ENCODE measurements at regions not wholly inside any gene's neighbourhood (a gene's known extent, or its start where the extent isn't known, plus 50 kb on each side); places are given as distances from the start of the nearest gene placed in this dataset.

DNA sequence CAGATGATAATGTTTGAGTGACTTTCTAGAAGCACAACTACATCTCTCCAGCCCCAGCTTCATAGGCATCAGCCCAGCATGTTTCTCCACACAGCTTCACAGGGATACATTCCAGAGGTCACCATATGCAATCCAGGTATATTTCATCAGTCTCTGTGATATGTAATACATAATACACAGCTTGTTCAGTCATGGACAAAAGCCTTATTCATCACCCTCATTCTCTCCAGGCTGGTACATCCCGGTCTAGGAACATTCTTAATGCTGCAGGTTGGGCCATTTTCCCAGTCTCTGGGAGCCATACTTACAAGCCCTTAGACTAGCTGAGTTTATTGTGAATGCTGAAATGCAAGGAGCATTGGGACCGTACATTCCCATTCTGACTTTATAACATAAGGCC is 169.4 kb downstream of the TMEM200A start:
- H3K9me3 ChIP-seq, result peaks cover 7% of the 10 kb centered on the region
- DNase-seq (ENCODE audit: low spot score in 2 of 2), result no peak
- no peak overlapping the region for H3K4me3 ChIP-seq
- 81% methylated on average over 2 of the region's 2 CpGs for WGBS
- no peaks in the 10 kb centered on the region for H3K36me3 ChIP-seq
- no peak overlapping the region for H3K27ac ChIP-seq
- TF ChIP-seq EP300 (IDR thresholded peaks at IDR 0.05), result no peak
- no peak for TF ChIP-seq POLR2A (IDR thresholded peaks at IDR 0.05)
- TF ChIP-seq POLR2AphosphoS5 (IDR thresholded peaks at IDR 0.05), result no peak
- TF ChIP-seq, protein P1, sequence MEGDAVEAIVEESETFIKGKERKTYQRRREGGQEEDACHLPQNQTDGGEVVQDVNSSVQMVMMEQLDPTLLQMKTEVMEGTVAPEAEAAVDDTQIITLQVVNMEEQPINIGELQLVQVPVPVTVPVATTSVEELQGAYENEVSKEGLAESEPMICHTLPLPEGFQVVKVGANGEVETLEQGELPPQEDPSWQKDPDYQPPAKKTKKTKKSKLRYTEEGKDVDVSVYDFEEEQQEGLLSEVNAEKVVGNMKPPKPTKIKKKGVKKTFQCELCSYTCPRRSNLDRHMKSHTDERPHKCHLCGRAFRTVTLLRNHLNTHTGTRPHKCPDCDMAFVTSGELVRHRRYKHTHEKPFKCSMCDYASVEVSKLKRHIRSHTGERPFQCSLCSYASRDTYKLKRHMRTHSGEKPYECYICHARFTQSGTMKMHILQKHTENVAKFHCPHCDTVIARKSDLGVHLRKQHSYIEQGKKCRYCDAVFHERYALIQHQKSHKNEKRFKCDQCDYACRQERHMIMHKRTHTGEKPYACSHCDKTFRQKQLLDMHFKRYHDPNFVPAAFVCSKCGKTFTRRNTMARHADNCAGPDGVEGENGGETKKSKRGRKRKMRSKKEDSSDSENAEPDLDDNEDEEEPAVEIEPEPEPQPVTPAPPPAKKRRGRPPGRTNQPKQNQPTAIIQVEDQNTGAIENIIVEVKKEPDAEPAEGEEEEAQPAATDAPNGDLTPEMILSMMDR (IDR thresholded peaks at IDR 0.05), result no peak
- no peaks in the 10 kb centered on the region for H3K27me3 ChIP-seq
- no peaks in the 10 kb centered on the region for H3K4me1 ChIP-seq

DNA sequence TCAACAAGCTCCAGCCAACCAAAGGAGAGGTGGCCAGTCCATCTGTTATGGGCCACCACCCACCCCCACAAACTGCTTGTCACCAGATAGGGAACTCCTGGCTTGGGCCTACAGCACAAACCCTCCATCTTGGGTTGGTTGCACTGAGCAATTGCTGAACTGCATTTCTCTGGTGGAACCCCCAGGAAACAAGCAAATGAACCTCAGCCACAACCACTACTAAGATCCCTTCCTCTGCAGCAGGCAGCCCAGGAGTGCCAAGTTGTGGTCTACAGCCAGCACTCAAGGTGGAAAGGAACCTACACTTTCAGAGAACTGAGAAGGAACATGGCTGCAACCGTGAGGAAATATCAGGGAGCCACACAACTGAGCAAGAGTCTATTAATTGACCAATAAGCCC is 171.6 kb downstream of the TMEM200A start:
- peaks cover 7% of the 10 kb centered on the region for H3K9me3 ChIP-seq
- no peak for TF ChIP-seq EP300 (IDR thresholded peaks at IDR 0.05)
- TF ChIP-seq, protein P1 (IDR thresholded peaks at IDR 0.05), result no peak
- TF ChIP-seq POLR2A (IDR thresholded peaks at IDR 0.05), result no peak
- TF ChIP-seq POLR2AphosphoS5 (IDR thresholded peaks at IDR 0.05), result no peak
- H3K36me3 ChIP-seq, result no peaks in the 10 kb centered on the region
- H3K27me3 ChIP-seq, result no peaks in the 10 kb centered on the region
- no peak overlapping the region for H3K4me3 ChIP-seq
- H3K27ac ChIP-seq, result no peak overlapping the region
- no peak for DNase-seq (ENCODE audit: low spot score in 2 of 2)
- 88% methylated on average over 1 of the region's 1 CpG for WGBS
- H3K4me1 ChIP-seq, result no peaks in the 10 kb centered on the region

DNA sequence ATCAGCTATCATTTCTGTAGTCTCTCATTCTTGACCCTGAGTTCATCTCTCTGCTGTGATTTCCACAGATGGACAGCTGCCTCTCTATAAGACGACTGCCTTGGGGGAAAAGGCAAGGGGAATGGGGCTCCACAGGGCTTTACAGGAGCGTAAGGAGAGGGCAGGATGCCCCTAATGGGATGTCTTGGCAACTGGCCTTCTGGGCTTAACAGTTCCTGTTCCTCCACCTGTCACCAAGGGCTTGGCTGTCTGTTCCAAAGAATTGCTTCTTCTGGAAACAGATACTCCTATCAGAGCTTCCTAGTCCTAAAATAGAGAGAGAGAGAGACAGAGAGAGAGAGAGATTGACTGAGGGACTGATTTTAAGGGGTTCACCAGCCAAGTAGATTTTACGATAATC is 181.9 kb downstream of the TMEM200A start:
- Histone ChIP-seq H3K4me1 (no peaks in the 10 kb centered on the region), H3K27ac (no peak overlapping the region), H3K4me3 (no peak overlapping the region), H3K27me3 (no peaks in the 10 kb centered on the region), H3K36me3 (no peaks in the 10 kb centered on the region), H3K9me3 (no peaks in the 10 kb centered on the region)
- no peak for DNase-seq (ENCODE audit: low spot score in 2 of 2)
- 63% methylated on average over 3 of the region's 3 CpGs for WGBS
- TF ChIP-seq, protein P1 (IDR thresholded peaks at IDR 0.05), result no peak
- TF ChIP-seq EP300 (IDR thresholded peaks at IDR 0.05), result no peak
- TF ChIP-seq POLR2A (IDR thresholded peaks at IDR 0.05), result no peak
- no peak for TF ChIP-seq POLR2AphosphoS5 (IDR thresholded peaks at IDR 0.05)

DNA sequence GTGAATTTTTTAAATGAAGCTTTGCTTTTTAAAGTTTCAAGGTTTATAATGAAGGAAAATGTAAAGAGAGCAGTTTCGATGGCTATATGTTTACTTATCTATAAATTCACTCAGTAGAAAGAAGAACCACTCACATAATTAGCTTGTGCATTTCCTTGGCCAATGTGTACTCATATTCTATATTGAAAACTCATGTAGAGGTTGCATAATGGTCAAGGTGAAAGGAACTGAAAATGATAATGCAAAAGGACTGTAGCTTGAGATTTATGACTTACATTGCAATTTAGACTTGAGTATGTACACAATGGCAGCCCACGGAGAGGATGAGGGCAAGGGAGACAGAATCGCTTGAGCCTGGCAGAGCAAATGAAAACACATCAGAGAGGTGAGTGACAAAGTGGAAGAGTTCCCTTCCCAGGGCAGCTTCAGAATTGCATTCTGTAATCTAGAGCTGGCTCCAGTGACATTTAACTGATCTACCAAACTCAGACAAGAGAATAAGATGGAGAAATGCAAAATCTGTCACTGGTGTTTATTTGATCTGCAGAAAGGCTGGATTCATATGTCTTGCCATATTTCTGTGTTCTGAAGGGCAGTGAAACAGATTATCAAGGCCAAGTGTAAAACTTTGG is 191.8 kb downstream of the TMEM200A start:
- TF ChIP-seq EP300 (IDR thresholded peaks at IDR 0.05) (no peak), POLR2A (IDR thresholded peaks at IDR 0.05) (no peak), POLR2AphosphoS5 (IDR thresholded peaks at IDR 0.05) (no peak)
- TF ChIP-seq, protein P1 (IDR thresholded peaks at IDR 0.05), result no peak
- no peak for DNase-seq (ENCODE audit: low spot score in 2 of 2)
- WGBS, result 78% methylated on average over 3 of the region's 3 CpGs
- Histone ChIP-seq H3K4me3 (no peak overlapping the region), H3K36me3 (no peaks in the 10 kb centered on the region), H3K27ac (no peak overlapping the region), H3K9me3 (no peaks in the 10 kb centered on the region), H3K4me1 (no peaks in the 10 kb centered on the region), H3K27me3 (no peaks in the 10 kb centered on the region)

DNA sequence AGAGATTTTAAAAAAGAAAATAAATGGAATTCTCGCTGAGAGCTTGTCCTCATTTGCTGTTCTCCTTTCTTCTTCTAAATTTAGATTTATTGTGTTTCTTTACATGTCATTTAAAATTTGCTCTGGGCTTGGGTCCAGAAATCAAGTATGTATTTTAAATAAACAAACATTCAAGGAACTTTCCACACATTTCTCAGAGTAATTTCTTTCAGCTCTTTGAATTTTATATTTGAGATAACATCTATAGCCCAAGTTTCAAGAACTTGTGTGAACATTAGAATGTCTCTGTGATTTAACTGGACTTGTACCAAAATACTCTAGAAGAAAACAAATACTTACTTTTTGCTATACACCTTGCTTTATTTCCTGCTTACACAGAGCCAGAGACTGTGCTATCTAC is 192.3 kb downstream of the TMEM200A start:
- no peak for TF ChIP-seq POLR2AphosphoS5 (IDR thresholded peaks at IDR 0.05)
- no peak for TF ChIP-seq EP300 (IDR thresholded peaks at IDR 0.05)
- TF ChIP-seq POLR2A (IDR thresholded peaks at IDR 0.05), result no peak
- TF ChIP-seq, protein P1 (IDR thresholded peaks at IDR 0.05), result no peak
- 51% methylated on average over 1 of the region's 1 CpG for WGBS
- DNase-seq (ENCODE audit: low spot score in 2 of 2), result no peak
- H3K4me1 ChIP-seq, result no peaks in the 10 kb centered on the region
- no peaks in the 10 kb centered on the region for H3K27me3 ChIP-seq
- H3K9me3 ChIP-seq, result no peaks in the 10 kb centered on the region
- H3K36me3 ChIP-seq, result no peaks in the 10 kb centered on the region
- H3K27ac ChIP-seq, result no peak overlapping the region
- H3K4me3 ChIP-seq, result no peak overlapping the region

Data from suprapubic skin (tissue), 4 donors.